ENCODE measurements at regions not wholly inside any gene's neighbourhood (a gene's known extent, or its start where the extent isn't known, plus 50 kb on each side); places are given as distances from the start of the nearest gene placed in this dataset.
"Not testable (repeated sequence)": the region's sequence is repeated elsewhere in the genome, so short reads cannot be mapped to it uniquely, and the experiment has no call there.

DNA sequence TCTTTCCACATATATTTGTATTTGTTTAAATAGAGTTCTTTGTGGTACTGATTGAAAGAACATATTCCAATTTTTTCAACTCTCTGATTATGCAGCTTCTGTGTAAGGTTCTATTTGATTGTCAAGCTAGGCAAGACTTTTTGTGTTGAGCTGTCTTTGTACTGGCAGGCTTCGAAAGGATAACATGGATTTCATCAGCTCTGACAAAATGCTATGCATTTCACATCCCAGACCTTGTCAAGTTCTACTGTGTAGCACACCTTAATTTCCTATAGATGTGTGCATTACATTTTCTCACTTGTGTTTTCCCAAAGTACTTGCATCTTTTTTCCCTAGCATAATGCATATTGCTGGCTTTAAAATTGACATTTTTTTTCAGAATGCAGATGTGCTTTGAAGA is 555.0 kb upstream of the GYPC start:
- TF ChIP-seq, protein P1, sequence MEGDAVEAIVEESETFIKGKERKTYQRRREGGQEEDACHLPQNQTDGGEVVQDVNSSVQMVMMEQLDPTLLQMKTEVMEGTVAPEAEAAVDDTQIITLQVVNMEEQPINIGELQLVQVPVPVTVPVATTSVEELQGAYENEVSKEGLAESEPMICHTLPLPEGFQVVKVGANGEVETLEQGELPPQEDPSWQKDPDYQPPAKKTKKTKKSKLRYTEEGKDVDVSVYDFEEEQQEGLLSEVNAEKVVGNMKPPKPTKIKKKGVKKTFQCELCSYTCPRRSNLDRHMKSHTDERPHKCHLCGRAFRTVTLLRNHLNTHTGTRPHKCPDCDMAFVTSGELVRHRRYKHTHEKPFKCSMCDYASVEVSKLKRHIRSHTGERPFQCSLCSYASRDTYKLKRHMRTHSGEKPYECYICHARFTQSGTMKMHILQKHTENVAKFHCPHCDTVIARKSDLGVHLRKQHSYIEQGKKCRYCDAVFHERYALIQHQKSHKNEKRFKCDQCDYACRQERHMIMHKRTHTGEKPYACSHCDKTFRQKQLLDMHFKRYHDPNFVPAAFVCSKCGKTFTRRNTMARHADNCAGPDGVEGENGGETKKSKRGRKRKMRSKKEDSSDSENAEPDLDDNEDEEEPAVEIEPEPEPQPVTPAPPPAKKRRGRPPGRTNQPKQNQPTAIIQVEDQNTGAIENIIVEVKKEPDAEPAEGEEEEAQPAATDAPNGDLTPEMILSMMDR (conservative IDR thresholded peaks at IDR 0.05; ENCODE audit: low read length): no peak
- DNase-seq (ENCODE audit: low read depth): no peak
- no peak overlapping the region for H3K4me3 ChIP-seq (ENCODE audit: low read length)

DNA sequence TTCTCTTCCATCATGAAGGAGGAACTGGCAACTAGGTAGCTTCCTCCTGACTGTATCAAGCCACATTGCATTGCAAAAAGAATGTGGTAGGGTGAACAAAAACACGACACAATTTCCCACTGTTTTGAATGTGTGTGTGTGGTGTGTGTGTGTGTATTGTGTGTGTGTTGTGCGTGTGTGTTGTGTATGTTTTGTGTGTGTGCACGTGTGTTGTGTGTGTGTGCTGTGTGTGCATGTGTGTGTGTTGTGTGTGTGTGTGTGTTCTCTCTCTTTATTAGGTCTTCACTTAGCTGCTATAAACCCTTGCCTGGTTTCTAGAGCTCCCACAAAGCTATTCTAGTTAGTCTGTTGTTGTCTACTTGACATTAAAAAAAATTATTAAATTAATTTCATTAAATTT is 550.0 kb upstream of the GYPC start:
- TF ChIP-seq, protein P1 (conservative IDR thresholded peaks at IDR 0.05; ENCODE audit: low read length): no peak

GRCh38 chr2:126107883-126108282 is 548.1 kb upstream of the GYPC start:
- H3K4me3 ChIP-seq (ENCODE audit: low read length): no peak overlapping the region
- TF ChIP-seq, protein P1 (conservative IDR thresholded peaks at IDR 0.05; ENCODE audit: low read length): no peak
- DNase-seq (ENCODE audit: low read depth): no peak

More for the DNA sequence above, 550.0 kb upstream of the GYPC start:
- H3K4me3 ChIP-seq (ENCODE audit: low read length): no peak overlapping the region
- DNase-seq (ENCODE audit: low read depth): no peak

DNA sequence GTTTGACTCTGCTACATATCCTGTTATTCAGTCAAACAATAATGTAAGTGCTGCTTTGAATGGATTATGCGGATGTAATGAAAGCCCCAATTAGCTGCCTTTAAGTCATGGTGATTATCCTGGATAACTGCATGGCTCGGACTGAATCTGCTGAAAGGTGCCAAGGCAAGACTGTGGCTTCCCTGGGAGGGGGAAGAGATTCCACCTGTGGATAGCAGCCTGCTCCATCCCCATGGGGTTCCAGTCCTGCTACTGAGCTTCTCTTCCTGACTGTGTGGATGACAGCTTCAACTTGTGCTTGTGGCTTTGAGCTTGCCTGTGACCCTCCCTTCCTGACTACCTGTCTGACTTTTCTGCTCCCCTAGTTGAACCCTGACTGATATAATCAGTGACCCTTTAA is 540.0 kb upstream of the GYPC start:
- H3K4me3 ChIP-seq (ENCODE audit: low read length): no peak overlapping the region
- TF ChIP-seq, protein P1 (conservative IDR thresholded peaks at IDR 0.05; ENCODE audit: low read length): no peak
- DNase-seq (ENCODE audit: low read depth): no peak

DNA sequence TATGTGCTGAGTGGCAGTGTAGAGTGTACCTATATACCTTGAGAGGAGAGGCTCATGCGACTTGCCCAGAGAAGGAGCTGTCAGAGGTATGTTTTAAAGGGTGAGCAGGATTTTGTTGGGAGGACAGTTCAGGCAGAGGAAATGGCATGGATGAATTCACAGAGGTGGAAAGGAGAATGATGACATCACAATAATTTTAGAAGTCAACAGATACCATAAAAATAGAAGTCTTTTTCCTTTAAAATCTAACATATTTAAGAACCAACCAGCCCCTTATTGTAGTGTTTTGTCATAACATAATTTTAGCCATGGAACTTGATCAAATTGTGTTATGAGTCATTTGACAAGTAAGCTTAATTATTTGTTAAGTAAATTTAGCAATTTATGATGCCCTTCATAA is 538.1 kb upstream of the GYPC start:
- TF ChIP-seq, protein P1 (conservative IDR thresholded peaks at IDR 0.05; ENCODE audit: low read length): no peak
- DNase-seq (ENCODE audit: low read depth): no peak
- H3K4me3 ChIP-seq (ENCODE audit: low read length): no peak overlapping the region

- TF ChIP-seq, protein P1 (conservative IDR thresholded peaks at IDR 0.05; ENCODE audit: low read length): no peak
Observed at GRCh38 chr2:126145752-126146151, 510.2 kb upstream of the GYPC start.

DNA sequence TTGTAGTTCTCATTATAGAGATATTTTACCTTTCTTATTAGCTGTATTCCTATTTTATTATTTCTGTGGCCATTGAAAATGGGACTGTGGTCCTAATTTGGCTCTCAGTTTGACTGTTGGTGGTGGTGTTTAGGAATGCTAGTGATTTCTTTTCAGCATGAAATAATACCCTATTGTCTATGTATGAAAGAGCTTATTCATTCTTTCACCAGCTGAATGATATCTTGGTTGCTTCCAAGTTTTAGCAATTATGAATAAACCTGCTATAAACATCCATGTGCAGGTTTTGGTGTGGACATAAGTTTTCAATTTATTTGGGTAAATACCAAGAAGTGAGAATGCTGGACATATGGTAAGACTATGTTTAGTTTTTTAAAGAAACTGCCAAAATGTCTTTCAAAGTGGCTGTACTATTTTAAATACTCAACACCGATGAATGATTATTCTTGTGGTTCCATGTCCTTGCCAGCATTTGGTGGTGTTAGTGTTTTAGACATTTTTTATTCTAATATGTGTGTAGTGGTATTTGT is 501.6 kb upstream of the GYPC start:
- TF ChIP-seq, protein P1 (conservative IDR thresholded peaks at IDR 0.05; ENCODE audit: low read length): no peak
- DNase-seq (ENCODE audit: low read depth): no peak
- no peak overlapping the region for H3K4me3 ChIP-seq (ENCODE audit: low read length)

More at GRCh38 chr2:126145752-126146151, 510.2 kb upstream of the GYPC start:
- no peak overlapping the region for H3K4me3 ChIP-seq (ENCODE audit: low read length)
- DNase-seq (ENCODE audit: low read depth): no peak

GRCh38 chr2:126160950-126161349 is 495.0 kb upstream of the GYPC start:
- DNase-seq (ENCODE audit: low read depth); H3K4me3 ChIP-seq (ENCODE audit: low read length): not testable (repeated sequence)
